ENCODE measurements at regions not wholly inside any gene's neighbourhood (a gene's known extent, or its start where the extent isn't known, plus 50 kb on each side); places are given as distances from the start of the nearest gene placed in this dataset.

DNA sequence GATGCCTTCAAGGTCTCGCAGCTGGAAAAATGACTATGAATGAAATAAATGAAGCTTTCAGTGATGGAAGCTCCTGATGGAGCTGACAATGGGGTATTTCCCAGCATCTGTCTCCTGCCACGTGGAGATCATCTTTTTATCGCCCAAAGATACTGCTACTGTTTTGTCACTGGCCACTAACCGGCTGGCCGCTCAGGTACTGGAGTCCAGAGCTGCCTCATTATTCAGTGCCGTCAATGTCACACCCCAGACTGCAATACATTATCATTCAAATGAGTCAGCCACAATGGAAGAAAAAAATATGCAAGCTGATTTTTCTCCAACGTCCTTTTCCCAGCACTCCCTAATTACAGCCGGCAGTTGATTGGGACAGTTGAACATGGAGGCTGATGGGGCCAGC is 280.4 kb downstream of the ZSWIM6 start:
- Histone ChIP-seq H3K4me1 (ENCODE audit: control insufficient read depth in 1 of 2, insufficient read depth in 1 of 2, low read depth in 1 of 2, low read length in 1 of 2) (no peaks in the 10 kb centered on the region), H3K27ac (no peak overlapping the region), H3K9me3 (no peaks in the 10 kb centered on the region), H3K36me3 (no peaks in the 10 kb centered on the region), H3K27me3 (no peaks in the 10 kb centered on the region), H3K4me3 (ENCODE audit: low read depth in 1 of 2, low read length in 1 of 2) (no peak overlapping the region)
- TF ChIP-seq CTCF (IDR thresholded peaks at IDR 0.05): no peak

- H3K9me3 ChIP-seq: no peaks in the 10 kb centered on the region
- TF ChIP-seq CTCF (IDR thresholded peaks at IDR 0.05): no peak
- no peaks in the 10 kb centered on the region for H3K36me3 ChIP-seq
- H3K27me3 ChIP-seq: no peaks in the 10 kb centered on the region
- no peaks in the 10 kb centered on the region for H3K4me1 ChIP-seq (ENCODE audit: control insufficient read depth in 1 of 2, insufficient read depth in 1 of 2, low read depth in 1 of 2, low read length in 1 of 2)
- no peak overlapping the region for H3K4me3 ChIP-seq (ENCODE audit: low read depth in 1 of 2, low read length in 1 of 2)
- H3K27ac ChIP-seq: no peak overlapping the region
Observed at GRCh38 chr5:61613679-61614078, 281.6 kb downstream of the ZSWIM6 start.

- no peaks in the 10 kb centered on the region for H3K9me3 ChIP-seq
- no peak overlapping the region for H3K27ac ChIP-seq
- no peaks in the 10 kb centered on the region for H3K27me3 ChIP-seq
- no peak for TF ChIP-seq CTCF (IDR thresholded peaks at IDR 0.05)
- H3K4me1 ChIP-seq (ENCODE audit: control insufficient read depth in 1 of 2, insufficient read depth in 1 of 2, low read depth in 1 of 2, low read length in 1 of 2): no peaks in the 10 kb centered on the region
- H3K36me3 ChIP-seq: no peaks in the 10 kb centered on the region
- no peak overlapping the region for H3K4me3 ChIP-seq (ENCODE audit: low read depth in 1 of 2, low read length in 1 of 2)
Observed at GRCh38 chr5:61614606-61615005, 282.5 kb downstream of the ZSWIM6 start.

GRCh38 chr5:61617039-61617438 is 285.0 kb downstream of the ZSWIM6 start:
- H3K27ac ChIP-seq: no peak overlapping the region
- H3K4me3 ChIP-seq (ENCODE audit: low read depth in 1 of 2, low read length in 1 of 2): no peak overlapping the region
- H3K4me1 ChIP-seq (ENCODE audit: control insufficient read depth in 1 of 2, insufficient read depth in 1 of 2, low read depth in 1 of 2, low read length in 1 of 2): no peaks in the 10 kb centered on the region
- no peak for TF ChIP-seq CTCF (IDR thresholded peaks at IDR 0.05)
- H3K36me3 ChIP-seq: no peaks in the 10 kb centered on the region
- no peaks in the 10 kb centered on the region for H3K9me3 ChIP-seq
- no peaks in the 10 kb centered on the region for H3K27me3 ChIP-seq

- Histone ChIP-seq H3K36me3 (no peaks in the 10 kb centered on the region), H3K4me3 (ENCODE audit: low read depth in 1 of 2, low read length in 1 of 2) (no peak overlapping the region), H3K27ac (no peak overlapping the region), H3K4me1 (ENCODE audit: control insufficient read depth in 1 of 2, insufficient read depth in 1 of 2, low read depth in 1 of 2, low read length in 1 of 2) (no peaks in the 10 kb centered on the region), H3K27me3 (peaks cover 5% of the 10 kb centered on the region), H3K9me3 (no peaks in the 10 kb centered on the region)
- no peak for TF ChIP-seq CTCF (IDR thresholded peaks at IDR 0.05)
Observed at GRCh38 chr5:61617995-61618525, 286.0 kb downstream of the ZSWIM6 start.

DNA sequence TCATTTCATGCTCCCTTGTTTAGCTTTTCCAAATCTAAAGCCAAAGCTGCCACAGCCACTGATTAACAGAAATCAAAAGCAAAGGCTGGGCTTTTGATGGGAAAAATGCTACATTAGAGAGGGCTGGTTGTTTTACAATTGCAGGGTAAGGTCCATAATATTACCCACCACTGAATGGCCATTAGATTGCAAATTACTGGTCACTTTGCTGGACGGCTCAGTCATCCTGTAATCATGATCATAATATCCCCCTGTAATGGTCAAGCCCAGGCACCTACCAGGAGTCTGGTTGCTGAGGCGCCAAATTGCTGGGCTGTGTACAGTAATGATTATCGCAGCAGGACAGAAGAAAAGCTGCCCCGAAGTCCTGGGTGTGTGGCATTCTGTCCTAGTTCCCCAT is 286.5 kb downstream of the ZSWIM6 start:
- no peaks in the 10 kb centered on the region for H3K4me1 ChIP-seq (ENCODE audit: control insufficient read depth in 1 of 2, insufficient read depth in 1 of 2, low read depth in 1 of 2, low read length in 1 of 2)
- TF ChIP-seq CTCF (IDR thresholded peaks at IDR 0.05): no peak

More for the DNA sequence above, 286.5 kb downstream of the ZSWIM6 start:
- Histone ChIP-seq H3K36me3 (no peaks in the 10 kb centered on the region), H3K27ac (no peak overlapping the region), H3K4me3 (ENCODE audit: low read depth in 1 of 2, low read length in 1 of 2) (no peak overlapping the region), H3K9me3 (no peaks in the 10 kb centered on the region), H3K27me3 (peaks cover 10% of the 10 kb centered on the region)

Data from neutrophil (primary cell).